IPS DF 4.7 (cell line): ENCODE measurements at regions not wholly inside any gene's neighbourhood (a gene's known extent, or its start where the extent isn't known, plus 50 kb on each side); places are given as distances from the start of the nearest gene placed in this dataset.

Source experiments
- DNase-seq: peaks from one replicate; pipeline ENCODE4 v3.0.0-alpha.2; 2013; ENCODE audit warnings: low spot score; ENCODE audit errors: extremely low read depth

DNA sequence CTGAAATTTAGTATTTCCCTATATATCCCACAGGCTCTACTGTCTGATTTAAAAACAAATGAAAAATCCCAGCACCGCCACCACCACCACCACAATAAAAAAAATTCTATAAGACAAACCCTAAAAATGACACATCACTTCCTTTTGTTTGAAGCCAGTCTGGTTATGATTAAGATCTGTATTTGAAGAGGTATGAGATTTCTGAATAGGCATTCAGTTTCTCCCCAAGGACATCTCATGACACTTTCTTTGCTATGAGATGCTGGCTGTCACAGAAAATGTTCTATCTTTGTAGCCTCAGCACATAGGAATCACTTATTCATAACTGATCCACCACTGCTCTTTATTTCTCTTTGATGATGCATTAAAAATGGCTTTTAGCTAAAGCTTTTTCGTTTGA lies 1071.0 kb downstream of the SLC6A15 start:
- no peak for DNase-seq

DNA sequence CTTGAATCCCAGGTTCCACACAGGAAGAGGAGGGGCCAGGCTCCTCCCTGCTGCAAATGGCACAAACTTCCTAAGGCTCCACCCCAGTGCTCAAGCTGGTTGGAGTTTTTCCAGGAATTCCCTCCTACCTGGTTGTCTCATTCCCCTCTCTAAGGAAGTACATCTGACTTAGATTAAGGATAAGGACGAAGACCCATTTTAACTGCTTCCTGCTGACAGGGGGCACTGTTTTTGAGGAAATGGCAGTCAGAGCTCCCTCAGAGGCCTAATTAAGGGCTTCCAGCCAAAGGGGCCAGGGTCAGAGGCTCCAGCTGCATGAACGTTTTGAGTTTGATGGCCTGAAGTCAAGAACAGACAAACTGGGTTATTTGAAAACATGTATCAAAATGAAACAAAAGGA lies 1084.7 kb downstream of the SLC6A15 start:
- peak; percentile 53 for DNase-seq

DNA sequence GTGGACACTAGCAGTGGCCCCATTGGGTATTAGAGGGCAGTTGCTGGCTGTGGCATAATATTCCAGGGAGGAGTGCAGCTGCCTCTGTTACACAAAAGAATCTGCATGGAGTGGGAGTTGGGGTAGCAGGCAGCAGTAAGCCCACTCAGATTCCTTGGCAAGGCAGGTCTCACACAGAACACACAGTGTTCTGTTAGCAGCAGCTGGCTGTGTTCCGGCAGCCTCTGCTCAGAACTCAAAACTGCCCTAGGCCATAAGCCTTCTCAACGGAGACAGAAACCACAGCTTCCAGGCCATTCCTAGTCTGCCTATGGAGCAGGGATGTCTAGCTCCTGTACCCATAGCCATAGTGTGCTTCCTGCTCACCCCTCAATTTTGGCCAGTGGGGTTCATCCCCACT lies 1085.4 kb downstream of the SLC6A15 start:
- no peak for DNase-seq

DNA sequence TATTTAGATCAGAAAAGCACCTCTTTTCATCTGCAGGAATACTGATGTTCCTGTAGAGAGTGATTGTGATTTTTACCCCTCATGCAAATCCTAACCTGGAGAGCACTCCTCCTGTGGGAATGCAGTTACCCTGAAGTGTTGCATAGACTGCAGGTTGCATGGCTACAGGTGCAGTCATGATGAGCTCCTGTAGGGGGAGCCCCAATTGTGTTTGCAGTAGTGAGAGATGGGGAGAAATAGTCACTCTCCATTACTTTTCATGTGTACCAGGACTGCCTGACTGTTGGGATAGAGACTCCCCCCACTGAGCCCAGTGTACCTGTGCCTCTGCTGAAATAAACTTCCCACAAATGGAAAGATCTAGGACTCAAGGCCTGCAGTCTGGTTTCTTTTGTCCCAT lies 1086.5 kb downstream of the SLC6A15 start:
- DNase-seq = peak; percentile 58

DNA sequence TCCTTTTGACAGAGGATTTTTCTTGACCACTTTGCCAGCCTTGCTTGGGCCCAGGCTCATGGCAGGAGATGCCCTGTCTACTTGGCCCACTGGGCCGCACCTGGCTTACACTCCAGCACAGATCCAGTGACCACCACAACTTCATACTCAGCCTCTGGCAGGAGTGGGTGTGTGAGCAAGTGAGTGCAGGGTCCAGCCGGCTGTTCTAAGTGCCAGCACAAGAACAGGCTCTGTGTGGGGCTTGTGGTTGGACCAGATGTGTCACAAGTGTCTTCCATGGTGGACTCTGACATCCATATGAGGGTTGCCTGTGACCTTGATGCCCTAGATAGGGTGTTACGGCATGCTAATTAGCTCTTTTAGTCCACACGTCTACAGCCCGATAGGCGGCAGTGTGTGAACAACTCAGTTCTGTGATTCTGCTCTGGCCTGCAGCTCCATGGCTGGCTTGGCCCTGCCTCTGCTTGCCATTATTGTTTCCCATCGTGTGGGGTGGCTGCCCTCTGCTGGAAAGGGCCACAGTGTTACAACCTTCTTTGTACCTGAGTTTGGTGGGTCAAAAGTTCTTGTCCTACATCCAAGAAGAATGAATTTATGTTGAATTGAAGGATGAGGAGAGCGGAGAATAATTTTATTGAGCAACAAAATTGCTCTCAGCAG lies 1089.1 kb downstream of the SLC6A15 start:
- peak; percentile 68 for DNase-seq

DNA sequence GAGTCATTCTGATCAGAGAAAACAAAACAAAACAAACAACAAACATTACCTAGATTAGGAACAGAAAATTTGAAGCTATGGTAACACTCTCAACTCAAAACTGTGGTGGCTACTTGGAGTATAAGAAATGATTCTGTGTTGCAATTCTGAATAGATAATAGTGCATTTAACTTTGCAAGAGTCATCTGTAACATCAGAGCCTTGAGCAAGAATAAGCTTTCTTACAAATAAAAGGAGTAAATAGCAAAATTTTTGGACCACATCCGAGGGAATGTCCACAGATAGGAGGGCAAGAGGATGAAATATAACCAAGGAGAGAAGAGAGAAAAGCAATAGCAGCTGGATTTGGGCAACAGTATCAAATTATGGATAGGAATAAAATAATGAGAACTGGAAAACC lies 1090.6 kb downstream of the SLC6A15 start:
- DNase-seq = no peak

DNA sequence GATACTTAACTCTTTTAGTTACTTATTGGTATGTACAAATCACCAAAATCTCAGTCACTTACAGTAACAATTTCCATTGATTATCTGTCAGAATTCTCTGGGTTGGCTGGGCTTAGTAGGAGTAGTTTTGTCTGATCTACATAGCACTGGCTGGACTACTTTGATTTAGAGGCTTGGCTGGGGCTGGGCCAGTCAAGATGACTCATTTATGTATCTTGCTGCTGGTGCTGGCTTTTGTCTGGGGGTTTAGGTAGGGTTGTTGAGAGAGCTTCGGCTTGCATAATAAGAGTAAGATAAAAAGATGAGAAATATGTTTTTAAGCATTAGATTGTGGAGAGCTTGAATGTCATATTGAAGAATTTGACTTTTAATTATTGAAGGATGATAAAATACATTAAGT lies 1093.7 kb downstream of the SLC6A15 start:
- DNase-seq = no peak

DNA sequence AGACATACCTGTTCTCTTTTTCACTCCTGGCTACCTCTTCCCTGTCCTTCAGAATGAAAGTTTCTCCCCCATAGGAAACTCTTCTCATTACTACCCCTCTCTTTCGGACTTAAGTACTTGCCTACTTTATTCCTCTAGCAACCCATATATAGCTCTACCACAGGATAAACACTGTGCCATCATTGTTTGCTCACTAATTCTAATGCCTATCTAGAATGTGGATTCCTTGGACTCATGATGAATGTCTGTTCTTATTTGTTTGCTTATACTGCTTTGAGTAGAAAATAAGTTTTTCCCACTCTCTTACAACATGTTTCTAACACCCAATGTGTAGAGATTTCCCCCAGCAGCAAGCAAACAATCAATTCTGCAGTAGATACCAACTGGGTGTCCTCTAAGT lies 1094.9 kb downstream of the SLC6A15 start:
- no peak for DNase-seq

DNA sequence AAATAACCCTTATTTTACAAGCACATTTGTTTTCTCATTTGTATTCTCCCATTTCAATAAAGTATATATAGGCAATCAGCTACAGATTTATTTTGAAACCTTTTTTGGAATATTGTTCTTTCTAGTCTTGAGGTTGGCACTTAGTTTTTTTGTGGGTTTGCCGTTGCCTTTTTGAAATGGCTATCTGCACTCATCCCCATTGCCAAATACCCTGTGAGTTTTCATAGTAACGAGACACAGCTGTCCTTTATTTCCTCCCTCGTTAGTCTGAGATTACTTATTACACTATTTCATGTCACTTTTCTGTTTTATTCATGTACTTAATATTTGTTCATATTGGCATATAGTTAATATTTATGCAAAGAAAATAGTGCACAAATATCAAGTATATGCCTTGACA lies 1104.0 kb downstream of the SLC6A15 start:
- no peak for DNase-seq

DNA sequence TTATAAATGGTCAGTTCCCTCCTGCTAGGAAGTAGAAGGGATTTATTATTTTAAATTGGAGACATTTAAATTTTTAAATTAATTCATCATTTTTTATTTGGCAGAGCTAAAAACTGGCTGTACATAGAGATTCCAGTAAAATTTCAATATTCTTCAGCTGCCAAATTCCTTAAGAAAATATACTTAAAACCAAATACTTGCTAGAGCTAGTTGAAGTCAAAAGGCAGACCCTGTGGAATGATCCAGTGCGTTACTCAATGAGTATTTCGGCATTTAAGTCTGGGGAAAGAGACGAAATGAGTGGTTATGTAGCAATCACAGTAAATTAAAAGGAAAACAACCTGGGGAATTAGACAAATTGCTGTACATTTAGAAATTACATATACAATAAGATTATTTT lies 1104.7 kb downstream of the SLC6A15 start:
- DNase-seq = no peak

DNA sequence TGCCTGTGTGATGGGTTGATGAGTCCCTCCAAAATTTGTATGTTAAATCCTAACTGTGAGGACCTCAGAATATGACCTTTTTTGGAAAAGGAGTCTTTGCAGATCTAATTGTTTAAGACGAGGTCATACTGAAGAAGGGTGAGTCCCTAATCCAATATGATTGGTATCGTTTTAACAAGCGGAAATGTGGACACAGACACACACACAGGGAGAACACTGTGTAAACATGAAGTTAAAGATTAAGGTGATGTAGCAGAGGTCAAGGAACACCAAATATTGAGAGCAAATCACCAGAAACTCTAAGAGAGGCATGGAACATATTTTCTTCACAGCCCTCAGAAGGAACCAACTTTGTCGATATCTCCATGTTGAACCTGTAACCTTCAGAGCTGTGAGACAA lies 1106.7 kb downstream of the SLC6A15 start:
- DNase-seq = no peak

DNA sequence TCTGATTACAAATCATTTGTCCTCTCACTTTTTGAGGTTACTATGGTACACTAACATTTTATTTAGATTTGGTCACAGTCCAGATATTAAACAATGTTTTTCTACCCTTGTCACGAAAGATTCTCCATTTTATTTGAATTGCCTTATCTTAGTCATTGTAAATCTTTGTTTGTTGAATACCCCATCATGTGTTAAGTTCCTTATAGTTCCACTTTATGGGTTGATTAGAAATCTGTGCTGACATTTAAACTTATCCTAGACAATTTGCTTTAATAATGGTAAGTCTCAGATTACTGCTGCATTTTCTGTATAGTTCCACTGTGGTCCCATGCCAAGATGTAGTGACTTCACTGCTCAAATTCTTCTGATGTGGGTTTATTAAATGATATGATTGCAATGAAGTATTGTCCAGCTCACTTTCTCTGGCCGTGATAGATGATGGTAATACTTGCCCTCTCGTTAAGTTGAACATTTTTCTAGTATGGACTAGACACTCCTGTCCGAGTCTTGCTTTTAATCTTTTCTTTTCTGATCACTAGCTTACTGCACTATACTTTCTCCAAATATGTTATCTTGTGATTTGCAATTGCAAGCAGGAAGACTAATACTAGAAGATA lies 1107.3 kb downstream of the SLC6A15 start:
- DNase-seq = no peak

DNA sequence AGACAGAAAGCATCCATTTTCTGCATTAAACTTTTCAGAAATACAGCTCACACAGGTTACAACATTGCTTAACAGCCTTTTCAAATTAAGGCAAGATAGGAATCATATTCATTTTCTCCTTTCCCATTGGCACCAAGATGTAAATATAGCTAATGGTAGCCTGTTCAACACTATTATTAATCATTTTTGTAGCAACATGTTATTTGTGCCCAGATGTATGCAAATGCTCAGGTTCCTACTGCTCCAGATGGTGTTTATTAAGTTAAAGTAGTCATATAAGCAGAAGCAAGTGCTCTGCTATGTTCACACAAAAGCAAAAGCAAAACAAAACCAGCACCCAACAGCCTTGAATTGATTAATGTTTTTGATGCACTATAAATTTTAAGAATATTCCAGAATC lies 1110.6 kb downstream of the SLC6A15 start:
- no peak for DNase-seq

DNA sequence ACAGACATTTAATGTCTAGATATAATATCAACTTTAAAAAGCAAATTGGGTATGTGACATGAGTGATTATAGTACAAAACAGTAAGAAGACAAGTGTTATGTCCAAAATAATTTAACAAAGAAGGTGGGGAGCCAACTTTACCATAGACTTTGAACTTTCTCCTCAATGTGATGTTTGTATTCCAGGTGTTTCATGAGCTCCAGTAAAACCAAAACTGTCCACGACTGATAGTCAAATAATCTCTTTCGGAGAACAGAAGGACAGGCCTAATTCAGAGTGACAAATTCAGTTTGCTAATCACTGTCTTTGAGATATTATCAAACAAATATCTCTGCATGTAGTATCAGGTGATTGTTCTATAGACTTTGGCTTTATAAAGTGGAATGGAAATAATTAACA lies 1112.6 kb downstream of the SLC6A15 start:
- DNase-seq = no peak

DNA sequence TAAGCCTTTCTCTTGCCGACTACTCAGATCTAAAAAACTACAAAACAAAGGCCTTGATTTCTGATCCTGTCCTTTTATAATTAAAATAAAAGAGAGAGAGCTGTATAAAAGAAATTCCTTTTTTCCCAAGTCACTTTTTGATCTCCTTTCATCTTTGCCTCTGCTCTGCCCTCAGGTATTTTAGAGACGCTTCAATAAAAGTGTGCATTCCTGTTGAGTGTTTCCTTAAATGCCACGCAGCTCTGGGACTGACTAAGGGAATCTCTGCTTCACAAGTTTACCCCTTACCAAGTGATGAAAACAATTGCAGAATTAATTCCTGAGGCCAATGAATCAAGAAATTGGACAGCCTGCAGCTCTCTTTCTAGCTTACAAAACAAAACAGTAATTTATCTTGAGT lies 1109.8 kb downstream of the TMTC2 start:
- no peak for DNase-seq

DNA sequence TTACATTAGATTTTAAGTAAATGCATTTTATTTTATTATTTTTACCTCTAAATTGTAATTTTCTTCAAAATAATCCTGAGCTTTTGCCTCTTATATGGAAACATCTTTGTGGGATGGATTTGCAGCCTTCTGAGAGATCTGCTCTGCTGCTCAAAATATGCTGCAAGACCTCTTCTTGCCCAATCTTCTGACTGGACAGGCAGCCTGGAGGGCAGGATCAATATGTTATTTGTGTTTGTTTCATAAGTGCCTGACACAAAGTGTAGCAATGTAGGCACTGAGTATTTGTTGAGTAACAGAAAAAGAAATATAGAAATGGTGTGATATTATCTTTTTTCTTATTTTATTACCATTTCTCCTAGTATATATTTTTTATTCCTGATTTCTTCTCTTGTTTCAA lies 1106.9 kb downstream of the TMTC2 start:
- no peak for DNase-seq

DNA sequence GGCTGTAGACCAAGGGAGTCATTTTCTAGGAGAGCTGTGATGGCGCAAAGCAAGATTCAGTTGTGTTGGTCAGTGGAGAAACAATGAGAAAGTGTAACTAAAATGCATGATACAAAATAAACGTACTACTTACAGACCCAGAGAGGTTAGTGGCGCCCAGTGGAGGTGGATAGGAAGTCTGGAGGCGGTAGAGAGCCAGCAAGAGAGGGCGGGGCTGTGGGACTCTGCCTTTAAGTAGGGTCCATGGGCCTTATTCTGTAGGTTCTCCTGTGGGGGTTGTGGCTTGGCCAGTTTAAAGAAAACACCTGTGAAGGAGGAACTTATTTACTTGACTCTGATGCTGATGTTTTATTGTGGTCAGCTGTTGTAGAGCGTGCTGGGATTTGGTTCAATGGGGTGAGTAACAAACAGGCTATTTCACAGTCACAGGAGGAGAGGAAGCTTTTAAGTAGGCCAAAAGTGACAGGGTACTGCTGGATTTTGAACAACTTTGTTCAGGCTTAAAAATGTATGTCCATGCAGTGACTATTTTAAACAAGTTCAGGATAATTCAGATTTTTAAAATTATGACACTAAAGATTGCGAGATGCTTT lies 1097.7 kb downstream of the TMTC2 start:
- no peak for DNase-seq

DNA sequence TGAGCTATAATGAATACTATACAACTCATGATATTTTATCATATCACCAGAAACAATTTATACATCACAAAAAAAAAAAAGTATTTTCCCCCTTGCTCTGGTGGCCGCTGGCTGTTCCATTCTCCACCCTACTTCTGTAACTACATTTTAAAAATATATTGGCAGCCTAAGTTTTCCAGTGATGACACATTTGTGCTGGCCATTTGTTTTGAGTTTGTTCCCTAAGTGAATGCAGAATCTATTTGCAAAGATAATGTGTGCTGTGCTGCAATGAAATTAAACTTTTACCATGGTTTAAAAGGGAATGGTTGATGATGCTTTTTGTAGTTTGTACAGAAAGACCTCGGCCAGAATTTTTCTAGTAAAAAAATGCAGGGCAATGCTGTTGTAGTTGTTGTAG lies 1092.8 kb downstream of the TMTC2 start:
- no peak for DNase-seq

DNA sequence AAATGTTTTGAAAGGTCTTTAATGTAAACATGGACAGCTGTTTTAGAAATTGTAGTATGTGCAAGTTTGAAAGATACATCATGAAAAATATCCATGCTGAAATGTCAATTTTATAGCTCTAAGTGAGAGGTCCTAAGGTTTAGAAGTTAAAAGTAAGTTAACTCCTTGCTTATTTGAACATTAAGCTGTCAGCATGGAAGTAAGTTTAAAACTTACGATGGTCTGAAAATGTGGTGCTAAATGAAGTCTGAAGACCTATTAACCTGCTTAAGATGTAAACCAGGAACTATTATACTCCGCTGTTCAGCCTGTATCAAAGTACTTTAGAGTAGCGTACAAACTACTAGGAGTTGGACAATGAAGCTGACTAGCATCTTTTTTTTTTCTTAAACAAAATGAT lies 1082.4 kb downstream of the TMTC2 start:
- no peak for DNase-seq

DNA sequence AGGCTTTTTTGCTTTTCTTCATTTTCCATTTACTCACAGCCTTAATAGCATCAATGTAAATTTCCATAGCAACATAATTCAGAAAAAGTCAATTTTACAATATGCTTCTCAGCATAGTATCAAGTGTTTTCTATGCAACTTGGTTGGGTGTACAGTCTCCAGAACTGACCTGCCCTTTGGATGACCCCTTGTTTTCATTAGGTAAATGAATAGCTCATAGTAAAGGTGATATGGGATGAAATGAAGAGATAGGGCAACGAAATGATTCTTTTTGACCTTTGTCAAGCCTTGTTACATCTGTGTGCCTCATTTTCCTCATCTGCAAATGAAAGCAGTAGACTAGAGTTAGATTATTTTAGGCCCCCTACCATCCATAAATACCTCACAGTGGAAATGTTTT lies 1081.0 kb downstream of the TMTC2 start:
- no peak for DNase-seq

DNA sequence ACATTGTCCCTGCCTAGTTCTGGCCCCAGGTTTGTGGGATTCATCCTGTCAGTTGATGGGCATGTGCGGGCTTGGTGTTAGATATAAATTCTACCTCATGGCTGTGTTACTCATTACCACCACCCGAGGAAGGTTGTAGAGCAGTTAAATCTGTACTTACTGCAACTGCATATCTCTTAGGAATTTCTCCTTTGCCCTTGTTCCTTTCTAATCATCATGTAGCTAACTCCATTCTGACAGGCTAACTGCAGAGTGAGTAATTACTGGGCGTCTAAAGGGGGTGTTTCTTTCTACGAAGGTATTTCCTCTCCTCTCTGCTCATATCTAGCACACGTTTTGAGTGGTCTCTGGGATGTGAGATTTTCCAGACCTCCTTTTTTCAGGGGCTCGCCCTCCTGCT lies 1076.7 kb downstream of the TMTC2 start:
- no peak for DNase-seq

DNA sequence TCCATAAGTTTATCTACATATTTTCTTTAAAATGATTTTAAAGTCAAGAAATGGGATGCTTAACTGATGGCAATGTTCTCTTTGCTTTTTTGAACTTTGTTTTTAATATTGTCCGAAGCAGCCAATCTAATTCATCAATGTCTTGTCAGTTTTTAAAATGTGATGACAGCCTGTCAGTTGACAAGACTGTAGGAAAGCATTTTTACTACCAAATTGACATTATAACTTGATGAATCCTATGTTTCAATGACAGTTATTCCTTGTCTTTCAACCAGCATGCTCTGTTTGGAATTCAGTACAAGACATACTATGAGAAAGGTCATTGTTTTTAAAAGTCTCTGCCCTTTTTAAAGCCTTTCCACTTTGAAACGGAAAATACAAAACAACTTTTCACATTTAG lies 1073.2 kb downstream of the TMTC2 start:
- no peak for DNase-seq
